T-cell (primary cell): ENCODE measurements at regions not wholly inside any gene's neighbourhood (a gene's known extent, or its start where the extent isn't known, plus 50 kb on each side); places are given as distances from the start of the nearest gene placed in this dataset.

Source experiments
- ATAC-seq, 4 experiments: fragments of 200-7000 bp in 3 of 4; fragments of 150-1000 bp in 1 of 4; cut with Tn5 transposase; replicated peaks in 1 of 4; 1 replicate in 3 of 4; 2 replicates in 1 of 4; pipeline ENCODE4 v1.10.0; 2021; ENCODE audit warnings: moderate library complexity in 3 of 4, mild to moderate bottlenecking in 2 of 4, moderate number of reproducible peaks in 1 of 4
- CTCF ChIA-PET, 2 donors: fragments of 300-600 bp; sonication (Branson Sonifier 250); formaldehyde crosslinking; loops; one replicate each; lab custom pipeline; 2022; ENCODE audit warnings: antibody characterized with exemption in 2 of 2; lab: Charles Lee
- POLR2A ChIA-PET, 2 donors: fragments of 300-600 bp; sonication (Branson Sonifier 250); formaldehyde crosslinking; loops; one replicate each; lab custom pipeline; 2022; ENCODE audit warnings: antibody characterized with exemption in 2 of 2; lab: Charles Lee
- DNase-seq, 35 experiments: peaks; one replicate each; pipeline versions ENCODE4 v3.0.0 to v3.0.0-alpha.2; 2013 to 2023
- H3K27ac ChIP-seq: one replicate; pipeline ENCODE4 v1.5.1; 2013; ENCODE audit warnings: low read length
- H3K27me3 ChIP-seq, 2 experiments: replicated peaks in 1 of 2; 1 replicate in 1 of 2; 2 replicates in 1 of 2; pipeline versions ENCODE4 v1.6.1 to v1.7.0; 2013; ENCODE audit warnings: low read length in 1 of 2, mixed read lengths in 1 of 2; ENCODE audit not compliant: control insufficient read depth in 2 of 2, insufficient read depth in 2 of 2; ENCODE audit errors: extremely low read depth in 1 of 2
- H3K36me3 ChIP-seq, 2 donors: 1 replicate in 1 of 2; 2 replicates in 1 of 2; pipeline versions ENCODE4 v1.6.1 to v1.7.0; 2013; ENCODE audit warnings: low read length in 1 of 2; ENCODE audit not compliant: control insufficient read depth in 2 of 2, insufficient read depth in 1 of 2; ENCODE audit errors: extremely low read depth in 1 of 2
- H3K4me1 ChIP-seq, 2 experiments: 1 replicate in 1 of 2; 2 replicates in 1 of 2; pipeline versions ENCODE4 v1.6.1 to v1.7.0; 2013; ENCODE audit warnings: low read length in 2 of 2, mixed read lengths in 1 of 2; ENCODE audit not compliant: insufficient read depth in 2 of 2, control insufficient read depth in 1 of 2; ENCODE audit errors: extremely low read depth in 1 of 2
- H3K4me3 ChIP-seq, 2 donors: 1 replicate in 1 of 2; 2 replicates in 1 of 2; pipeline versions ENCODE4 v1.5.1 to v1.7.0; 2013; ENCODE audit warnings: mild to moderate bottlenecking in 2 of 2, low read length in 1 of 2, moderate library complexity in 1 of 2; ENCODE audit not compliant: control insufficient read depth in 1 of 2; ENCODE audit errors: extremely low read depth in 1 of 2
- H3K9me3 ChIP-seq: 2 replicates; pipeline ENCODE4 v1.7.0; 2013
- H3K27ac Mint-ChIP-seq, 2 donors: one replicate each; pipeline ENCODE4 v1.8.0; 2020 to 2021; ENCODE audit warnings: mild to moderate bottlenecking in 2 of 2, mixed read lengths in 2 of 2
- H3K27me3 Mint-ChIP-seq, 2 donors: one replicate each; pipeline ENCODE4 v1.8.0; 2021 to 2022; ENCODE audit warnings: mixed read lengths in 2 of 2
- H3K36me3 Mint-ChIP-seq: one replicate; pipeline ENCODE4 v1.8.0; 2021; ENCODE audit warnings: mixed read lengths
- H3K4me1 Mint-ChIP-seq, 3 donors: one replicate each; pipeline ENCODE4 v1.8.0; 2020 to 2022; ENCODE audit warnings: mixed read lengths in 3 of 3, mild to moderate bottlenecking in 1 of 3
- H3K4me3 Mint-ChIP-seq, 3 donors: one replicate each; pipeline ENCODE4 v1.8.0; 2020 to 2022; ENCODE audit warnings: mild to moderate bottlenecking in 3 of 3, mixed read lengths in 3 of 3, moderate library complexity in 3 of 3
- H3K9me3 Mint-ChIP-seq, 3 donors: one replicate each; pipeline ENCODE4 v1.8.0; 2020 to 2022; ENCODE audit warnings: mixed read lengths in 3 of 3
- WGBS: methylation state at CpG from one replicate; pipeline ENCODE4 v1.1.5; 2013; ENCODE audit warnings: missing lambda C conversion rate; ENCODE audit not compliant: insufficient coverage; 5-methylcytosine and 5-hydroxymethylcytosine counted together

DNA sequence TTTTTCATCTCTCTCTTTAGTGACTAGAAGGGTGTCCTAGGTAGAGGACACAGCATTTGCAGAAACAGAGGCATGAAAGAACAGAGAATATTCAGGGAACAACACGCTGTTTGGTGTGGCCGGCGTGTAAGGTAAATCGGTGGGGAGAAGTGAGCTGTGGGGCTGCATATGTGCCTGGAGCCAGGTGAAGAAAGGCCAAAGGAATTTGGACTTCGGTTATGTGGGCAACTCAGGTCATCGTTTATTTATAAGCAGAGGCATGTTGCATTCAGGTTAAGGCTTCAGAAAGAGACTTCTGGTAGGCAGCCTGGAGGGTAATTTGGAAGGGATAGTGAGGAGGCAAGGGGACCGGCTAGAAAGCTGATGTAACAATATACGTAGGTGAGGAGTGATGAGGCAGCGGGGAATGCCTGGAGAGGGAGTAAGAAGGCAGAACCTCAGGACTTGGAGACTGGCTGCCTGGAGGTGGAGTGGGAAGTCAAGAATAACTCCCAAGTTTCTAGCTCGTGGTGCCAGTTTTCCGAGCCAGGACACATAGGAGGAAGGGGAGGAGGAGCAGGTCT lies 64.1 kb upstream of the ACOT11 start:
- ChIA-PET POLR2A (interaction anchor here in 1 of 2 donors (0.6 kb wide), 1 partner anchor 506 kb away, joined by 3 read pairs; no protein-coding TSS in a partner anchor), CTCF (interaction anchor here (0.7 to 1.1 kb wide), 3 partner anchors 77 to 286 kb away, joined by 4 to 9 read pairs (median 9); no protein-coding TSS in a partner anchor)
- Mint-ChIP-seq H3K27me3 (no peaks in the 10 kb centered on the region), H3K27ac (peak overlapping the region; percentile 60 to 72), H3K9me3 (no peaks in the 10 kb centered on the region), H3K4me3 (no peak overlapping the region), H3K36me3 (no peaks in the 10 kb centered on the region), H3K4me1 (peaks cover 61 to 71% (median 66%) of the 10 kb centered on the region in 3 donors)
- Histone ChIP-seq H3K9me3 (no peaks in the 10 kb centered on the region), H3K36me3 (no peaks in the 10 kb centered on the region), H3K27me3 (no peaks in the 10 kb centered on the region), H3K4me1 (peaks cover 38 to 82% of the 10 kb centered on the region in 2 experiments), H3K27ac (no peak overlapping the region), H3K4me3 (no peak overlapping the region)
- WGBS, result 97% methylated on average over 11 of the region's 11 CpGs
- ATAC-seq (no peak), DNase-seq (no peak)

DNA sequence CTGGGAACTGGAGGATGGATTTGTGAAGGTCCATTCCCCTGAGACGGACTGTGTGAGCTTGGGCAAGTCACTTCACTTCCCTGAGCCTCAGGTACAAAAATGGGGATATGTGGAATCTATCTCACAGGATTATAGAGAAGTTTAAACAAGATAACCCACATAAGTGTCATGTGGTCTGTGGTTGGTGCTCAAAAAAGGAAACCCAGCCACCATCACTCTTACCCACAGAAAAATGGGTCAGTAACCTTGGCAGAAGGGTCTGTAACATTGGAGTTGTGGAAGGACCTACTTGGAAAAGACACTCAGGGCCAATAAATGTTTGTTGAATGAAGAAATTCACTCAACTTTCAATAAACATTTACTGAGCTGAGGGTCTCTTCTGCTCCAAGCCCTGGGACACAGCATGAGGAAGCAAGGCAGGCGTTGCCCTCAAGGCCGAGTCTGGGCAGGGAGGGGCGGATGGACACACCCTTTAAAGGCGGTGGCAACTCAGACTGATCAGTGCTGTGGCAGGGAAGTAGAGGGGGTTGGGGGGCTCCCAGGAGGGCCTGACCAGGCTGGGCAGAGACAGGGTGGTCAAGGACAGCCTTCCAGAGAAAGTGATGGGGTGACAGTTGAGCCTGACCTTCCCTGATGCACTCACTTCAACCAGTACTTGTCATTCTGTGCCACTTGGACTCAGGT lies 66.7 kb upstream of the ACOT11 start:
- Histone ChIP-seq H3K27ac (peak overlapping the region; percentile 62), H3K27me3 (no peaks in the 10 kb centered on the region), H3K36me3 (no peaks in the 10 kb centered on the region), H3K4me1 (peaks cover 32 to 81% of the 10 kb centered on the region in 2 experiments), H3K4me3 (peak overlapping the region in 1 of 2 donors; percentile 18), H3K9me3 (no peaks in the 10 kb centered on the region)
- no peaks in the 10 kb centered on the region for H3K27me3 Mint-ChIP-seq
- peak overlapping the region; percentile 8 to 74 (median 10) for H3K4me3 Mint-ChIP-seq
- no peaks in the 10 kb centered on the region for H3K36me3 Mint-ChIP-seq
- CTCF ChIA-PET, result interaction anchor here in 1 of 2 donors (2.1 kb wide), 1 partner anchor 8 kb away, joined by 9 read pairs; no protein-coding TSS in a partner anchor
- WGBS, result 55% methylated on average over 4 of the region's 5 CpGs
- DNase-seq, result peak in 1 of 35 experiments; percentile 62
- POLR2A ChIA-PET, result no interaction called here
- H3K9me3 Mint-ChIP-seq, result no peaks in the 10 kb centered on the region
- peak overlapping the region; percentile 65 to 86 for H3K27ac Mint-ChIP-seq
- ATAC-seq, result peak in 3 of 4 experiments; percentile 28 to 36 (median 34)
- H3K4me1 Mint-ChIP-seq, result peaks cover 69 to 72% (median 70%) of the 10 kb centered on the region in 3 donors

DNA sequence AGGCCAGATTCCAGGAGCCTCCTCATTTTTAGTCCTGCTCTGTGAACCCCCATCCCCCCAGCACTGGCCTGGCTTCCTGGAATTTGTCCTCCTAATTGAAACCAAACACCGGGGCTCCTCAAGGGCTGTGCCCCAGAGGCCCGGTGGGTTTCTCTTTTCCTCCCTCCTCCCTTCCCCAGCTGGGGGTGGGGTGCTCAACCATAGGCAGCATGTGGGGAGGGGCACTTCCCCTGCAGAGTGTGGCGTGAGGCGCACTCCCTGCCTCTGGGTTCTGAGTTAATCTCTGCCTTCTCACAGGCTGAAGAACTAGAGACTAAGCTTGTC lies 67.5 kb upstream of the ACOT11 start:
- H3K27ac ChIP-seq, result peak overlapping the region; percentile 62
- peak in 5 of 35 experiments; percentile 19 to 35 (median 32) for DNase-seq
- POLR2A ChIA-PET, result no interaction called here

DNA sequence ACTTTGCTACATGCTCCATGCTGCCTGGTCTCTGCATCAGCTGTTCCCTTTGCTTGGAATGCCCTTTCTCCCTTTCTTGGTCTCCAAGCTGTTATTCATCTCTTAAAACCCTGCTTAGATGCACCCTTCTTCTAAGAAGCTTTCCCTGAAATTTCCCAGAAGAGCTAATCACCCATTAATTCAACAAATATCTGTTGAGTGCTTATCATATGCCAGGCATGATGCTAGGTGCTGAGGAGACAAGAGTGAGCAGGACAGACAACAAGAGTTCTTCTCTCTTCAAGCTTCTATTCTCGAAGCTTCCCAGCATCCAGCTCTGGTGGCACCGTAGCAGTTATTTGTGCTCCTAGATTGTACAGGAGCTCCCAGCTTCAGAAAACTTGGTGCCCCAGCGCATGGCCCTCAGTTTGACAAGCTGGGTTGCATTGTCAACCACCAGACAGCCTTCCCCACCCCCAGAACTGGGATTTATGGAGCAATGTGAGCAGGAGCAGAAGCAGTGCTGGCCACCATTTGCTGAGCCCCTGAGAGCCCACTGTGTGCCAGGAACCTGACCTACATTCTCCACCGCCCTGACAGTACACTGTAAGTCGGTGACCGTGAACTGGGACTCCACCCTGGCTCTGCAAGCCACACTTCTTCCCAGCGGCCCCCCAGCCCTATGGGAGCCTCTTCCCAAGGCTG lies 68.0 kb upstream of the ACOT11 start:
- Histone ChIP-seq H3K4me3 (no peak overlapping the region), H3K9me3 (no peaks in the 10 kb centered on the region), H3K4me1 (peaks cover 36 to 81% of the 10 kb centered on the region in 2 experiments), H3K27ac (peak overlapping the region; percentile 62), H3K27me3 (no peaks in the 10 kb centered on the region), H3K36me3 (no peaks in the 10 kb centered on the region)
- ATAC-seq, result no peak
- ChIA-PET POLR2A (no interaction called here), CTCF (interaction anchor here (0.6 to 2.1 kb wide), 3 partner anchors 9 to 72 kb away, joined by 3 to 9 read pairs (median 3); no protein-coding TSS in a partner anchor)
- Mint-ChIP-seq H3K9me3 (no peaks in the 10 kb centered on the region), H3K27ac (peak overlapping the region; percentile 86 to 91), H3K4me3 (peak overlapping the region in 1 of 3 donors; percentile 74), H3K27me3 (no peaks in the 10 kb centered on the region), H3K4me1 (peaks cover 70 to 76% (median 74%) of the 10 kb centered on the region in 3 donors), H3K36me3 (no peaks in the 10 kb centered on the region)
- no peak for DNase-seq
- 39% methylated on average over 4 of the region's 7 CpGs for WGBS

More for the DNA sequence above, 67.5 kb upstream of the ACOT11 start:
- H3K36me3 ChIP-seq, result no peaks in the 10 kb centered on the region
- CTCF ChIA-PET, result interaction anchor here (0.6 to 2.1 kb wide), 3 partner anchors 9 to 73 kb away, joined by 3 to 9 read pairs (median 3); no protein-coding TSS in a partner anchor
- no peaks in the 10 kb centered on the region for H3K27me3 Mint-ChIP-seq
- H3K4me1 Mint-ChIP-seq, result peaks cover 70 to 76% (median 74%) of the 10 kb centered on the region in 3 donors
- ATAC-seq, result peak; percentile 20 to 55 (median 44)
- WGBS, result no CpG with 5 or more reads among the region's 4 CpGs
- no peak overlapping the region for H3K4me3 ChIP-seq
- peak overlapping the region in 1 of 3 donors; percentile 74 for H3K4me3 Mint-ChIP-seq
- no peaks in the 10 kb centered on the region for H3K9me3 Mint-ChIP-seq
- H3K9me3 ChIP-seq, result no peaks in the 10 kb centered on the region
- peak overlapping the region; percentile 86 to 91 for H3K27ac Mint-ChIP-seq
- H3K27me3 ChIP-seq, result no peaks in the 10 kb centered on the region
- peaks cover 36 to 81% of the 10 kb centered on the region in 2 experiments for H3K4me1 ChIP-seq
- H3K36me3 Mint-ChIP-seq, result no peaks in the 10 kb centered on the region

DNA sequence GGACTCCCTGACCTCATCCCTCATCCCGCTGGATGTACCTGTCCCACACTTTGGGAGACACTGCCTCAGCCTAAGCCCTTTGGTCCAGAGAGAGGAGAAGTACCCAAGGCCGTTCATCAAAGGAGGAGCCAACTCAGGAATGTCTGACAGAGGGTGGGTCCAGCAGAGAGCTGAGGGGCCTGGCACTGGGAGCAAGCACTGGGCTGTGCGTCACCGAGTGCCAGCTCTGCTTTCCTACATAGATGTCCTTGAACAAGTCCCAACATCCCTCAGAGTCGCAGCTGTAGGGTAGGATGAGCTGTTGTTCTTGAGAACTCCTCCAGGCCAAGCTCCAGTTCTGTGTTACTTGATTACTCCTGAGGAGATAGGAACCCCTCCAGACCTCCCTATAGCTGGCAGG lies 68.8 kb upstream of the ACOT11 start:
- Histone ChIP-seq H3K27ac (peak overlapping the region; percentile 62), H3K4me1 (peaks cover 36 to 81% of the 10 kb centered on the region in 2 experiments), H3K4me3 (no peak overlapping the region), H3K9me3 (no peaks in the 10 kb centered on the region), H3K36me3 (no peaks in the 10 kb centered on the region), H3K27me3 (no peaks in the 10 kb centered on the region)
- peaks cover 0 to under 1% of the 10 kb centered on the region in 2 donors for H3K27me3 Mint-ChIP-seq
- H3K36me3 Mint-ChIP-seq, result no peaks in the 10 kb centered on the region
- DNase-seq (no peak), ATAC-seq (no peak)
- H3K4me3 Mint-ChIP-seq, result peak overlapping the region in 1 of 3 donors; percentile 74
- peak overlapping the region; percentile 86 to 91 for H3K27ac Mint-ChIP-seq
- H3K4me1 Mint-ChIP-seq, result peaks cover 72 to 78% (median 74%) of the 10 kb centered on the region in 3 donors
- no peaks in the 10 kb centered on the region for H3K9me3 Mint-ChIP-seq
- ChIA-PET CTCF (interaction anchor here in 1 of 2 donors (1.1 to 2.1 kb wide), 2 partner anchors 10 to 72 kb away, joined by 3 to 9 read pairs; no protein-coding TSS in a partner anchor), POLR2A (no interaction called here)
- 83% methylated on average over 1 of the region's 5 CpGs for WGBS

DNA sequence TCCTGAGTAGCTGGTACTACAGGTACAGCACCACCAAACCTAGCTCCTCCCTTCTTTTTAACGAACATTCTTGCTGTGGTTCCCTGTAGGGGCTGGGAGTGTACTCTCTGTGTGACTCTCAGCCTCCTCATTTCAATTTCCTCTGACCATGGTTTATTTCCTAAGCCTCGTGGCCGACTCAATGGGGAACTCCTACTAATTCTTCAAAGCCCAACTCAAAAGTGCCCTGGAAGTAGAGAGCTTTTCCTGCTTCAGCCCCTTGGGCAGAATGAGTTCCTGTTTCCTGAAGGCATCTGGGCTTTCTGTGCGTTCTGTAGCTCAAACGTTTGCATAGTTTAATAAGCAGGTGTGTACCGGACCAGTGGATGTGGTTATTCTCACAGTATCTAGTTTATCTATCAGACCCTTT lies 70.9 kb upstream of the ACOT11 start:
- H3K4me1 ChIP-seq, result peaks cover 36 to 81% of the 10 kb centered on the region in 2 experiments
- peak in 2 of 4 experiments; percentile 44 to 47 for ATAC-seq
- ChIA-PET POLR2A (no interaction called here), CTCF (interaction anchor here in 1 of 2 donors (0.7 to 1.2 kb wide), 3 partner anchors 10 to 70 kb away, joined by 3 to 8 read pairs (median 4); no protein-coding TSS in a partner anchor)
- peak in 1 of 35 experiments; percentile 41 for DNase-seq
- peak overlapping the region; percentile 83 for H3K27ac ChIP-seq
- WGBS, result no CpG with 5 or more reads among the region's 6 CpGs
- Mint-ChIP-seq H3K4me1 (peaks cover 72 to 81% (median 76%) of the 10 kb centered on the region in 3 donors), H3K27me3 (peaks cover 0 to 9% of the 10 kb centered on the region in 2 donors), H3K4me3 (peak overlapping the region in 2 of 3 donors; percentile 22 to 83), H3K36me3 (no peaks in the 10 kb centered on the region), H3K27ac (peak overlapping the region; percentile 75 to 96), H3K9me3 (no peaks in the 10 kb centered on the region)
- no peaks in the 10 kb centered on the region for H3K36me3 ChIP-seq
- H3K9me3 ChIP-seq, result no peaks in the 10 kb centered on the region
- H3K27me3 ChIP-seq, result no peaks in the 10 kb centered on the region
- no peak overlapping the region for H3K4me3 ChIP-seq
